GM12891 (cell line): ENCODE measurements at regions not wholly inside any gene's neighbourhood (a gene's known extent, or its start where the extent isn't known, plus 50 kb on each side); places are given as distances from the start of the nearest gene placed in this dataset.

Experiments
- POLR2A ChIP-seq: IDR thresholded peaks from 2 replicates; pipeline ENCODE4 v1.6.1; 2011; ENCODE audit warnings: low read depth, low read length, control low read depth
- POLR2AphosphoS5 ChIP-seq: IDR thresholded peaks from 2 replicates; pipeline ENCODE4 v1.6.1; 2011; ENCODE audit warnings: low read depth, low read length, control low read depth
- SPI1 ChIP-seq: IDR thresholded peaks from 2 replicates; pipeline ENCODE4 v1.6.1; 2011; ENCODE audit warnings: low read depth, low read length, control low read depth

DNA sequence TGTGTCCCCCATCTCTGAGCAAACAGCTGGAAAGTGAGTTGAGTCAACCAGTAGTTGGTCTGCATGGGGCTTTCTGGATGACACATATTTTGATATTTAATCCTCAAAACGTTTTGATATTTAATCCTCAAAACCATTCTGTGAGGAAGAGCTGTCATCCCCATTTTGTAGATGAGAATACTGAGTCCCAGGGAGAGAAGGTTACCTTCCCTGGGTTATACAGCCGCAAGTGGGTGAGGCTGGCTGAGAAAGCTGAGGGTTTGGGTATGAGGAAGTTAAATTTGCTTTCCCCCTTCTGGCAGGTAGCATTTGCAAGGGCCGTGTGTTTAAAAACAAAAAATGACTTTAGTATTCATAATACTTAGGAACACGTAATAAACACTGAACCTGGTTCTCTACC, 447.2 kb downstream of the XYLT1 start:
- no peak for TF ChIP-seq POLR2A
- TF ChIP-seq POLR2AphosphoS5, result no peak
- TF ChIP-seq SPI1, result no peak
